ENCODE measurements at regions not wholly inside any gene's neighbourhood (a gene's known extent, or its start where the extent isn't known, plus 50 kb on each side); places are given as distances from the start of the nearest gene placed in this dataset.

DNA sequence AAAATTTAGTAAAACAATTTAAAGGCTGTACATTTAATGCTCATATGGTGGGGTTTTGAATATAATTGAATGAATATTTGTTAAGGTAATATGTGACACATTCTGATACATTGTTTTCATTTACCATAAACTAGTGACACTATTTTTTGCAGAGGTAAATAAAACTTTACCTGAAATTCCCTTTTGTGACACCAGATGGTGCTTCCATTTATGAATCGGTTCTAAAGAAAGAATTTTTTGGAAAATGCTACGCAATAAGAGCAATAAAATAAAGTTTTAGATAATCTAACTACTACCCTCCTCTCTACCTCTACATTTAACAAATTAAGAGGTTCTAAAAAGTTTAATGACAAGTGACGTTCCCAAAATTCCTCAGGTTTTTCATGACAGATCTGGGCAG, 448.9 kb downstream of the MAGEB5 start:
- Histone ChIP-seq H3K27me3 (ENCODE audit: control insufficient read depth, insufficient read depth, low read length) (no peaks in the 10 kb centered on the region), H3K4me3 (ENCODE audit: low read length) (no peak overlapping the region), H3K27ac (ENCODE audit: low read length) (no peak overlapping the region), H3K9me3 (ENCODE audit: control insufficient read depth, insufficient read depth, low read length) (no peaks in the 10 kb centered on the region), H3K36me3 (ENCODE audit: control insufficient read depth, insufficient read depth, low read length) (no peaks in the 10 kb centered on the region), H3K4me1 (ENCODE audit: control insufficient read depth, insufficient read depth, low read length) (no peaks in the 10 kb centered on the region)
- DNase-seq (ENCODE audit: low read depth, low spot score): no peak
- WGBS (ENCODE audit: insufficient coverage, insufficient read length): no CpG with 5 or more reads among the region's 3 CpGs

DNA sequence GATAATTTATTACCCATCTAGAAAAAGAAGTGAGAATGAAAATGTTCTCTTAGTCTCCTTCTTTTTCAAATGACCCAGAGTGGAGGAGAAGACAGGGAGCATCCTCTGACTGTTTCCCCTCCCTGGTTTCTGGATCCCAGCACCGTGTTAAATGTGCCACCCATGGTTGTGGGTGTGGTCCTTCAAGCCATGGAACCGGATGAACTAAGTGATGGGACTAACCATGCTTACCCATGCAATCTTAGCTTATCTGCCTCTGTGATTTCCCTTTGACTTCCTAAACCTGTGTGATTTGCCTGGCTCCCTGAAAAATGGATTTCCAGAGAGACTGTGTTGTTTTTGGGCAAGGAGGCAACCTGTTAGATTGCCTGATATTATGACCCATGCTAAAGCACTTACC, 437.1 kb downstream of the MAGEB5 start:
- H3K9me3 ChIP-seq (ENCODE audit: control insufficient read depth, insufficient read depth, low read length): no peaks in the 10 kb centered on the region
- no CpG with 5 or more reads among the region's 2 CpGs for WGBS (ENCODE audit: insufficient coverage, insufficient read length)

DNA sequence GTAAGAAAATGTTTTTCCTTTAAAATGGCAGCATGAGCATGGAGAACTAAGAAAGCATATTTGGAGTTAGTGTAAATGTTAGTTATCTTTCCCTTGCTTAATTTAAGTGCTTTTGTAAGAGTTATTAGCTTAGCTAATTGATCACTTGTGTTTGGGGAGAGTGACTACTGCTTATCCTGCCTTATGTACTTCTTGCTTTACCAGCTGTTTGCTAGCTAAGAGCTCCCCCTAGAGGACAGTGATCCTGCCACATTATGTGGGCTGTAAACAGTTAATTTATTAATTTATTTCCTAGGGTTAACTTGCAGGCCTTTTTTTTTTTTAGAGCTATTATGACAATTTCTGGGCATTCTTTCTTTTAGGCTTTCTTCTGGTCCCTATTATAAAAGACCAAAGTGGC, 435.8 kb downstream of the MAGEB5 start:
- no peak for DNase-seq (ENCODE audit: low read depth, low spot score)
- Histone ChIP-seq H3K36me3 (ENCODE audit: control insufficient read depth, insufficient read depth, low read length) (no peaks in the 10 kb centered on the region), H3K4me1 (ENCODE audit: control insufficient read depth, insufficient read depth, low read length) (no peaks in the 10 kb centered on the region), H3K27ac (ENCODE audit: low read length) (no peak overlapping the region), H3K27me3 (ENCODE audit: control insufficient read depth, insufficient read depth, low read length) (no peaks in the 10 kb centered on the region), H3K4me3 (ENCODE audit: low read length) (no peak overlapping the region), H3K9me3 (ENCODE audit: control insufficient read depth, insufficient read depth, low read length) (no peaks in the 10 kb centered on the region)

More for the DNA sequence above, 437.1 kb downstream of the MAGEB5 start:
- H3K4me1 ChIP-seq (ENCODE audit: control insufficient read depth, insufficient read depth, low read length): no peaks in the 10 kb centered on the region
- no peak overlapping the region for H3K4me3 ChIP-seq (ENCODE audit: low read length)
- no peak for DNase-seq (ENCODE audit: low read depth, low spot score)
- no peaks in the 10 kb centered on the region for H3K27me3 ChIP-seq (ENCODE audit: control insufficient read depth, insufficient read depth, low read length)
- no peak overlapping the region for H3K27ac ChIP-seq (ENCODE audit: low read length)
- H3K36me3 ChIP-seq (ENCODE audit: control insufficient read depth, insufficient read depth, low read length): no peaks in the 10 kb centered on the region

DNA sequence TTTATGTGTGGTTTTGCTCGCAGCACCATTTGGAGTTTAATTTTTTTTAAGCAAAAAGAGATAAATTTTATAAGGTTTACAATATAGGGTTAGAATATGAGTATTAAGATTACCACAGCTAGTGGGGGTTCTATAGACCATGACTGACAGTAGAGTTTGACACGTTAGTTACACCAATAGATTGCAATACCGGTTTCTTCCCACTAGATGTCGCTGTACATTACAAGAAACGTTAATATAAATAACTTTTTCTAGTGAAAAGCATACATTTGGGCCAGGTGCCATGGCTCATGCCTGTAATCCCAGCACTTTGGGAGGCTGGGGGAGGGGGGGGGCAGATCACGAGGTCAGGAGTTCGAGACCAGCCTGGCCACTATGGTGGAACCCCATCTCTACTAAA, 433.6 kb downstream of the MAGEB5 start:
- no peak overlapping the region for H3K4me3 ChIP-seq (ENCODE audit: low read length)
- DNase-seq (ENCODE audit: low read depth, low spot score): peak; percentile 7
- H3K9me3 ChIP-seq (ENCODE audit: control insufficient read depth, insufficient read depth, low read length): no peaks in the 10 kb centered on the region
- no peak overlapping the region for H3K27ac ChIP-seq (ENCODE audit: low read length)
- H3K27me3 ChIP-seq (ENCODE audit: control insufficient read depth, insufficient read depth, low read length): no peaks in the 10 kb centered on the region
- H3K36me3 ChIP-seq (ENCODE audit: control insufficient read depth, insufficient read depth, low read length): no peaks in the 10 kb centered on the region
- no peaks in the 10 kb centered on the region for H3K4me1 ChIP-seq (ENCODE audit: control insufficient read depth, insufficient read depth, low read length)
- WGBS (ENCODE audit: insufficient coverage, insufficient read length): no CpG with 5 or more reads among the region's 7 CpGs

DNA sequence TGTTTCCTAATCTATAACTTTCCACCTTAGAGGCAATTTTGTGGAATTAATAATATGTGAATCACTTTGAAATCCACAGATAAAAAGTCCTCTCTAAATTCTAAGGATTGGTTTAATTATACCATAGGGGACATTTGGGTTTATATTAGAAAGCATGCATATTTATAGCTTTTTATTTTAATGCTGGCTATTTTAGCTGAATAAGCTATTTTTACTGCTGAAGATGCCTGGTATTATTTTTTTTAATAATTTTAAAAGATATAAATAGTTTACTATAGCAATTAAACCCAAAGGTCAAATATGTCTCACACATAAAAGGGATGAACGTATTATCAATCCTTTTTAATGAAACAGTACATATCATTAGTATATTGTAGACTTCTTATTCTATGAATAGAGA, 415.4 kb downstream of the MAGEB5 start:
- H3K36me3 ChIP-seq (ENCODE audit: control insufficient read depth, insufficient read depth, low read length): no peaks in the 10 kb centered on the region
- no peak overlapping the region for H3K27ac ChIP-seq (ENCODE audit: low read length)
- WGBS (ENCODE audit: insufficient coverage, insufficient read length): no CpG with 5 or more reads among the region's 1 CpG
- H3K4me1 ChIP-seq (ENCODE audit: control insufficient read depth, insufficient read depth, low read length): no peaks in the 10 kb centered on the region
- DNase-seq (ENCODE audit: low read depth, low spot score): no peak
- no peaks in the 10 kb centered on the region for H3K27me3 ChIP-seq (ENCODE audit: control insufficient read depth, insufficient read depth, low read length)
- H3K4me3 ChIP-seq (ENCODE audit: low read length): no peak overlapping the region
- H3K9me3 ChIP-seq (ENCODE audit: control insufficient read depth, insufficient read depth, low read length): no peaks in the 10 kb centered on the region

DNA sequence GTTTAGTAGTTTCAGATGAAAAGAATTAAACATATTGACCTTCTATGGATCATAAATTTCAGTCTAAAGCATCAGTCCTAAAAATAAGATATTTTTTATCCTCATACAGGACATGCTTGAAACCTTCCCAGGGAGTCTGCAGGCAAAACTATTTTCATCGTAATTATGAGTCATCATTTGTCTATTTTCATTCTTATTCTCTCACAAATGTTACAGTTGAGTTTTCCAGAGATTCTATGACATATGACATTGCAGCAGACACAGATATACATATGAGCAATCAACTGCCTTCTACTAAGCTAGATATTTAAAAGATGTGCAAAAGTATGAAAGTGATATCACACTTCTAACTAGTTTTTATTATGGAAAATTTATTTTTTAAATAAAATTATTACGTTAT, 398.0 kb downstream of the MAGEB5 start:
- H3K4me3 ChIP-seq (ENCODE audit: low read length): no peak overlapping the region
- no peaks in the 10 kb centered on the region for H3K36me3 ChIP-seq (ENCODE audit: control insufficient read depth, insufficient read depth, low read length)
- no CpG with 5 or more reads among the region's 2 CpGs for WGBS (ENCODE audit: insufficient coverage, insufficient read length)
- no peak overlapping the region for H3K27ac ChIP-seq (ENCODE audit: low read length)
- H3K9me3 ChIP-seq (ENCODE audit: control insufficient read depth, insufficient read depth, low read length): no peaks in the 10 kb centered on the region
- H3K4me1 ChIP-seq (ENCODE audit: control insufficient read depth, insufficient read depth, low read length): no peaks in the 10 kb centered on the region
- H3K27me3 ChIP-seq (ENCODE audit: control insufficient read depth, insufficient read depth, low read length): no peaks in the 10 kb centered on the region
- no peak for DNase-seq (ENCODE audit: low read depth, low spot score)

DNA sequence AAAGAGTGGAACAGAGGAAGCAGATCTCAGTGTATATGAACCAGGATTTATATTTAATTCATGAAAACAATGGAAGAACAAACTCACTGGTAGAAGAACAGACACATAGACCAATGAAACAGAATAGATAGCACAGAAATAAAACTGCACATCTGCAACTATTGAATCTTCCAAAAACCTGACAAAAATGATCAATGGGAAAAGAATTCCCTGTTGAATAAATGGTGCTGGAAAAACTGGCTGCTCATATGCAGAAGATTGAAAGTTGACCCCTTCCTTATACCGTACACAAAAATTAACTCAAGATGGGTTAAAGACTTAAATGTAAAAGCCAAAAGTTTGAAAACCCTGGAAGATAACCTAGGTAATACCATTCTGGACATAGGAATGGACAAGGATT, 391.0 kb downstream of the MAGEB5 start:
- Histone ChIP-seq H3K4me3 (ENCODE audit: low read length) (no peak overlapping the region), H3K27ac (ENCODE audit: low read length) (no peak overlapping the region), H3K27me3 (ENCODE audit: control insufficient read depth, insufficient read depth, low read length) (no peaks in the 10 kb centered on the region), H3K9me3 (ENCODE audit: control insufficient read depth, insufficient read depth, low read length) (no peaks in the 10 kb centered on the region), H3K4me1 (ENCODE audit: control insufficient read depth, insufficient read depth, low read length) (no peaks in the 10 kb centered on the region), H3K36me3 (ENCODE audit: control insufficient read depth, insufficient read depth, low read length) (no peaks in the 10 kb centered on the region)
- no CpG with 5 or more reads among the region's 1 CpG for WGBS (ENCODE audit: insufficient coverage, insufficient read length)
- no peak for DNase-seq (ENCODE audit: low read depth, low spot score)

DNA sequence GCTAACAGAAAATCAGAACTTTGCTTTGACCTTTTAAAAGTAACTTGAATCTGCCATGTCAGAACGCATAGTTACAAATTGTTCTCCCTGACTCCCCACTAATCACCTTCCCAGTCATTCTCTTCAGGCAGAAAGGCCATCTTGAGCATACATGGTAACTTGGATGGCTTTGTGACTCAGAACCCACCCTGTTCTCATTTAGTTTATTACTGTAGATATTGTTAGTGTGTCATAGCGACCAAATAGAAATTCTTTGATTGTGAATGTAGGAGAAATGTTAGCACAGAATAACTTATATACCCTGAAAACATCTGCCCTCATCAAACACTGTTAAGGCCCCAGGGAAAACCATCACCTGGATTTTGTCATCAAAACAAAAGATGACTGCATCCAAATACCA, 382.0 kb downstream of the MAGEB5 start:
- H3K27me3 ChIP-seq (ENCODE audit: control insufficient read depth, insufficient read depth, low read length): no peaks in the 10 kb centered on the region
- H3K9me3 ChIP-seq (ENCODE audit: control insufficient read depth, insufficient read depth, low read length): no peaks in the 10 kb centered on the region
- no peak overlapping the region for H3K4me3 ChIP-seq (ENCODE audit: low read length)
- WGBS (ENCODE audit: insufficient coverage, insufficient read length): no CpG with 5 or more reads among the region's 2 CpGs
- H3K36me3 ChIP-seq (ENCODE audit: control insufficient read depth, insufficient read depth, low read length): no peaks in the 10 kb centered on the region
- no peaks in the 10 kb centered on the region for H3K4me1 ChIP-seq (ENCODE audit: control insufficient read depth, insufficient read depth, low read length)
- no peak for DNase-seq (ENCODE audit: low read depth, low spot score)
- no peak overlapping the region for H3K27ac ChIP-seq (ENCODE audit: low read length)

DNA sequence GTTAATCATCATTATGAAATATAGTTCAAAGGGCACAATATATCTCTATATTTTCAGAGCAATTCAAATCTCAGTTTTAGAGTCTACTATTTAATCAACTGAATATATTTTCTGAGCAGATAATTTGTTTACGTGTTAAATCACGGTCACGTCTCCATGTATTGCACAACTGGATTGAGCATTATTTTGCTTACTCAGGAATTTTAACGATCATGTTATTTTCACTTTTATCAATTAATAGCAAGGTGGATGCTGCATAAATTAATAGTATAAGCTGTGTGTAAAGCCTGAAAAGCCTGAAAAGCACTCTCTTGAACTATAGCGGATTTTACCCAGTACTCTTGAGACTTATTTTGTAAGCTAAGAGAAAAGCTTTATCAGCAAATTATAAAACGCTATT, 374.9 kb downstream of the MAGEB5 start:
- no CpG with 5 or more reads among the region's 6 CpGs for WGBS (ENCODE audit: insufficient coverage, insufficient read length)
- Histone ChIP-seq H3K36me3 (ENCODE audit: control insufficient read depth, insufficient read depth, low read length) (no peaks in the 10 kb centered on the region), H3K9me3 (ENCODE audit: control insufficient read depth, insufficient read depth, low read length) (no peaks in the 10 kb centered on the region), H3K4me3 (ENCODE audit: low read length) (no peak overlapping the region), H3K4me1 (ENCODE audit: control insufficient read depth, insufficient read depth, low read length) (no peaks in the 10 kb centered on the region), H3K27ac (ENCODE audit: low read length) (no peak overlapping the region), H3K27me3 (ENCODE audit: control insufficient read depth, insufficient read depth, low read length) (no peaks in the 10 kb centered on the region)
- DNase-seq (ENCODE audit: low read depth, low spot score): no peak

DNA sequence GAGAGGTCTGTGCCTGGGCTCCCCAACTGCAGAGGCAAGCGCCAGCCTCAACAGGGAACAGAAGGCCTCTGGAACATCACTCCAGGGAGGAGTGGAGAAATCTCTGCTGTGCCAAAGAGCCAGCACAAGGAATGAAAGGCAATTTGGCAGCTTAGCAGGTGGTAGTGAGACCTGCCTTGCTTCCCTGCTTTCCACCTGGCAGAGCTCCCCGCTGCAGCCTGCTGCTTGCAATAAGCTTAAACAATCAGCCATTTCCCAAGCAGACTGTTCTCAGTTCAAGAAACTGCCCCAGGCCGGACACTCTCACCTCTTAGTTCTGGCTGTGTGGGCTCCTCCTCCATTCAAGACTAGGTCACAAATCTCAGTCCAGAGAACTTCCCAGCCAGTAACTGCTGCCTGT, 370.6 kb downstream of the MAGEB5 start:
- H3K4me1 ChIP-seq (ENCODE audit: control insufficient read depth, insufficient read depth, low read length): no peaks in the 10 kb centered on the region
- no peaks in the 10 kb centered on the region for H3K27me3 ChIP-seq (ENCODE audit: control insufficient read depth, insufficient read depth, low read length)
- no peak for DNase-seq (ENCODE audit: low read depth, low spot score)
- no peaks in the 10 kb centered on the region for H3K9me3 ChIP-seq (ENCODE audit: control insufficient read depth, insufficient read depth, low read length)
- H3K36me3 ChIP-seq (ENCODE audit: control insufficient read depth, insufficient read depth, low read length): no peaks in the 10 kb centered on the region
- no peak overlapping the region for H3K27ac ChIP-seq (ENCODE audit: low read length)
- no CpG with 5 or more reads among the region's 3 CpGs for WGBS (ENCODE audit: insufficient coverage, insufficient read length)
- H3K4me3 ChIP-seq (ENCODE audit: low read length): no peak overlapping the region

DNA sequence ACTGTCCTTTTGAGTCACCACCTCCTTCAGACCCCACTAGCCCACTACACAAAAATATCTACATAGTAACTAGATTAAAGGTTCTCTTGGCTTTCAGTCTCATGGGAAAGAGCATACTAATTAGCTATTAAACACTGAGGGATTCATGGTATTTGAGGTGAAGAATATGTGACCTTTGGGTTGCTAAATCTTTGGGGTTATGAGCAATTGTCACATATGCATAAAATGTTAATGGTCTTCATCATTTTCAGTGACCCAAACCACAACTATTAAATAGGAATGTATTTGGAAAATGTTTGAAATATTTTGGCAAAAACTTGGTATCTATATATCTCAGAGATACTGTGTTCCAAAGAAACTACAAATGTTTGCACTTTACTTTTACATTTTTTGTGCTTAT, 365.1 kb downstream of the MAGEB5 start:
- Histone ChIP-seq H3K27ac (ENCODE audit: low read length) (no peak overlapping the region), H3K4me3 (ENCODE audit: low read length) (no peak overlapping the region), H3K9me3 (ENCODE audit: control insufficient read depth, insufficient read depth, low read length) (no peaks in the 10 kb centered on the region), H3K36me3 (ENCODE audit: control insufficient read depth, insufficient read depth, low read length) (no peaks in the 10 kb centered on the region), H3K27me3 (ENCODE audit: control insufficient read depth, insufficient read depth, low read length) (no peaks in the 10 kb centered on the region), H3K4me1 (ENCODE audit: control insufficient read depth, insufficient read depth, low read length) (no peaks in the 10 kb centered on the region)
- DNase-seq (ENCODE audit: low read depth, low spot score): no peak

All from iPS DF 6.9 (cell line).